NCI-H1930 (cell line): ENCODE measurements at regions not wholly inside any gene's neighbourhood (a gene's known extent, or its start where the extent isn't known, plus 50 kb on each side); places are given as distances from the start of the nearest gene placed in this dataset.

Experiments
- DNase-seq, 2 experiments: peaks; one replicate each; lab custom pipeline; 2025; lab: John Stamatoyannopoulos, UW

DNA sequence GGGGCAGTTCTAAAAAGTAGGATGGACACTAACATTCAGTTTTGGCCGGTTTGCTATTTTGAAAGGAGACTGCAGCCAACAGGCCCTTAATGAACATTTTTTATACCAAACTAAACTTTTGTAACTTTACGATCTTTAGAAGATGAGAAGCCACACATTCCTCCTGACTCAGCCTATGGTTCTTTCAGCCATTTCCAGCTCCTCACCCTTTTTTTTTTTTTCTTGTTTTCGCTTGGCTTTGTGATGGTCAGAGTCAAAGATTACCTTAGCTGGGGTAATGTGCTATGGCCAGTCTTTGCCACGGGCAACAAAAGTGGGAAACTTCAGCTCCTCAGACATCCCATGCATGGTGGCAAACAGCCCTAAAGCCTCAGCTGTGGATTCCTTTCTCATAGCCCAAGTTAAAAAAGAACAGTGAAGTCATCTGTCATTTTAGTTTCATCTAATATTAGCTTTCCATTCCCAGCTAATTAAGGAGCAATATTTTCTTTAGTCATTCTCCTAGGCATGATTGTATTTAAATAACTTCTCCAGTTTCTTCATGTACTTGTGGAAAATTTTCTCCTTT lies 368.7 kb downstream of the MFSD1 start:
- DNase-seq: no peak

DNA sequence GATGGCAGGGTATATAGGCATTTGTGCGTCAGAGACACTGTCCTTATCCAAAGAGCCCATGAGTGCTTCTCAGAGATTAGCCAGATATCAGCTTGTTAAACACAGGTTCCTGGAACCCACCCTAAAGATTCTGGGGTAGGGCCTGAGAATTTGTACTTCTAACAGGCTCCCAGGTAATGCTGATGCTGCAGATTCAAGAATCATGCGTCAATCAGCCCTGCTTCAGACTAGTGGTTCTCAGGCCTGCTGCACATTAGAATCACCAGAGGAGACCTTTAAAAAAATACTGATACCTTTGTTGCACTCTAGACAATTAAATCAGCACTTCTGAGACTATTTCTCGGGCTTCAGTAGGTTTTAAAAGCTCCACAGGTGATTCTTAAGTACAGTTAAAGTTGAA lies 369.5 kb downstream of the MFSD1 start:
- DNase-seq: no peak

DNA sequence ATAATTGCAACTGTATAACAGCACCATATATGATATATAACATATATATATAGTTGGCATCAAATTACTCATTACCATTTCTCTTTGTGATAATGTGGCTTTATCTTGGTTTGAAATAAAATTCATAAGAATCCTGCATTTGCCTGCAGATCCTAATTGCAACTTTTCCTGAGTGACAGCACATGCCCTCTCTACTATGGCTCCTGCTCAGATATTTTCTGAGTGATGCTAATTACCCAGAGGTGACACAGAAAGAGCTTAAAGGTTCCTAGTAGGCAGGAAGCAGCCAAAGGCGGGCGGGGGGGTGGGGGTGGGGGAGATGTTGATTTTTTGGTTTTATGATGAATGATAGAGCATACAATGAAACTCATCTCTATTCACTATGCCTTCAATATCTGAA lies 370.6 kb downstream of the MFSD1 start:
- no peak for DNase-seq

DNA sequence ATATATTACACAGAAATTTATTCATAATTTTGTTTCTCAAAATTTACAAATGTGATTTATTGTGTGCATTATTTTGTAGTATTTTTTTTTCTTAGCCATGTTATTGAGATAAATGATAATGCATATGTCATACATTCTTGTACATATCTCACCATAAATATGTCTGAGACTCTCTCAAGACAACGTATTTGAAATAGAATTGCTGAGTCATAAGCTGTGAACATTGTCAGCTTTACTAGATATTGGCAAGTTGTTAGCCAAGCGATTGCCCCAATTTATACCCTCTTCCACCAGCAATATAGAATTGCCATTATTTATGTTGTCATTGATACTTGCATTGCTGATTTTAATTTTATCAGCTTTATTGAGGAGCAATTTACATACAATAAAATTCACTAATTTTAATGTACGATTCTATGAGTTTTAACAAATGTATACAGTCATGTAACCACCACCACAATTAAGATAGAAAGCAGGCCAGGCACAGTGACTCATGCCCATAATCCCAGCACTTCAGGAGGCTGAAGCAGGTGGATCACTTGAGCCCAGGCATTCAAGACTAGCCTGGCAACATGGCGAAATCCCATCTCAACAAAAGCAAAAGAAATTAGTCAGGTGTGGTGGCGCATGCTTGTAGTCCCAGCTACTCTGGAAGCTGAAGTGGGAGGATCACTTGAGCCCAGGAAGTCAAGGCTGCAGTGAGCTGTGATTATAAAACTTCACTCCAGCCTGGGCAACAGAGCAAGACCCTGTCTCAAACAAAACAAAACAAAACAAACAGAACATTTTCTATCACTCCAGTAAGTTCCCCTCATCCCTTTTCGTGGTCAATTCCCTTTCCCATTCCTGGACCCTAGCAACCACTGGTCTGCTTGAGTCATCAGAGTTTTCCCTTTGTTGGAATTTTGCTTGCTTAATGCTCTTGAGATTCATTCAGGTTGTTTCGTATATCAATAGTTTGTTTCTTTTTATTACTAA lies 373.1 kb downstream of the MFSD1 start:
- DNase-seq: no peak

DNA sequence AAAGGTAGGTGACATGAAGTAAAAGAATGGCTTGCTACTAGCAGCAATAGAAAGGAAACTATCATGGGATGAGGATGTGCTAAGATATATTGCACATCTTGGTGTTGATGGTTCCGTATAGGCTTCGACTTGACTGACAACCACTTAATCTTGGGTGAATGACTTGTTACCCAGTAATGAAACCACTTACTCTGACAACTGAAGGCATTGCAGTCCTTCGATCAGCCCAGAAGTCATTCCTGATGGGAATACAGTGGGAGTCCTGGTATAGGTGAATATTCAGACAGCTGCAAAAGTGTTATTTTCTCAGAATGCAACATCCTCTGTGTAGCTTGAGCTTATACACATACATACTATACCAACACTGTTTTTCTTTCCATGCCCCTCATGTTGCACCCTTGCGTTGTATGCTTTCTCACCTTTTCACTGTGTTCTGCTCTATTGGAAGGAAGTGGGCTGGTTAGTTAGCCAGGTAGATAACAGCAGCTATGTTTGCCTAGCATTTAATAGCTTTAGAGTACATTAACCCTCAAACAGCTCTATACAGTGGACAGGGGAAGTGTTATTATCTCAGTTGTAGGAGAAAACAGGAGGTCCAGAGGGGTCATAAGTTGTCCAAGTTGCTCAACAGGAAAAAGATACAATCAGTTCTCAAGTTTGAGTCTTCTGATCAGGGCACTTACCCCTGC lies 376.5 kb downstream of the MFSD1 start:
- DNase-seq: no peak

- DNase-seq: no peak
These were observed 381.1 kb downstream of the MFSD1 start for GRCh38 chr3:159182961-159183360.

GRCh38 chr3:159185443-159186050 lies 383.7 kb downstream of the MFSD1 start:
- no peak for DNase-seq

GRCh38 chr3:159186581-159186980 lies 384.7 kb downstream of the MFSD1 start:
- no peak for DNase-seq

DNA sequence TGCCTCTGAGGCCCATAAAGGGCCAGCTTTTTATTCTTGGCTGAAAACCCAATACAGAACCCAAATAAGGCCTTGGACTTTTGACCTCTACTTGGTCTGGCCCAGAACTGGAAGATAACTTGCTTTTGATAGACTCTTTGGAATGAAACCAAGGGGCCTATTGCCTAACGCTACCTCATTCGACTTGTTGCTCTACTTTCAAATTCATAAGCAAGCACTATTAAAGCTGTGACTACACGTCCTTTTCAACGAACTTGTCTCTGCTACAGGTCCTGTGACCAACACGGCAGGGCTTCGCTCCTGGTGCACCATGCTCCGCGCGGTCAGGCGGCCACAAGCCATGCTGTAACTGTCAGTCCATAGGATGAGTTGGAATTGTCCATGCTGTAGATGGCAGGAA lies 385.4 kb downstream of the MFSD1 start:
- no peak for DNase-seq

- no peak for DNase-seq
These were observed 385.9 kb downstream of the MFSD1 start for GRCh38 chr3:159187706-159188105.

DNA sequence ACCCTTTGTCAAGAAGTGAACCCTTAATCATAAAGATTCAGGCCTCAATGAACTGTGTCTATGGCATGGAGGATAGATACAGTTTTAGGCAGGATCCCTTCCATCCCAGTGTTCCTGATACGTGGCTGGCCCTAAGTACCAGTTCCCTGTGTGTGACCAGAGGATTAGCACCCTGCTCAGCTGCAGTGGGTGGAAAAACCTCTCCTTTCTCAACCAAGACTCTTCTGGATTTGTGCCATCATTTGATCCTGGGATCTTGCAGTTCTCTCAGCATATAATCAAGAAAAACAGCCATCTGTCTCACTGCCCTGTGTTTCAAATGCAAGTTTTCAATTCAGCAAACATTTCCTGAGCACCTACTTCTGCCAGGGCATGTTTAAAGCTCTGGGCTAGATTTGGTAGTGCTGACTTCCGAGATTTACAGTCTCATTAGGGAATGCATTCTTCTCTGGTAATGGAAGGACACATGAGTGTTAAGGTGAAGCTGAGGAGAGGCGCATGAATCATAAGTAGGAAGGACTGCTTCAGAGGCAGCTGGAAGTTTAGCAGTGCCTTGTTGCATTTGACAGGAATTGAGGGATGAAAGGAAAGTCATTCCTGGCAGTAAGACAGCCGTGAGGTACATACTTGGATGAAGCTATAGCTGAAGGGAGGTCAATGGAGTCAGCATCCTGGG lies 388.3 kb downstream of the MFSD1 start:
- no peak for DNase-seq

DNA sequence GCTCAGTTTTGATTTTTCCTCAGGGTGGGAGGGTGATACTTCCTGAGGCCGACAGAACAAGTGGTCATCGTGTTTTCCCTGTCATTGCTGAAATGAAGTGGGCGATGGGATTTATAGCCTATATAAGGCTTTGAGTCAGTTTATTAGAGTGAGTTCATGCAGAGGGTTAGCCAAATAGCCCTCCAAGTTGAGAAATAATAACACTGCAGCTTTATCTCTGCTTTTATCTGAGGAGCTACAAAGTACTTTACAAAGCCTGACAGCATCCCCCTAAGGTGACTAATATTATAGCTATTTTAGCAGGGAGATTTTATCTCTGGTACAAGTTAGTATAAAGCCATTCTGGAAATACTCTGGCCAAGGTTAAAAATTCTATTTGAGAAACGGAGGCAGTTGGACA lies 389.6 kb downstream of the MFSD1 start:
- DNase-seq: no peak

DNA sequence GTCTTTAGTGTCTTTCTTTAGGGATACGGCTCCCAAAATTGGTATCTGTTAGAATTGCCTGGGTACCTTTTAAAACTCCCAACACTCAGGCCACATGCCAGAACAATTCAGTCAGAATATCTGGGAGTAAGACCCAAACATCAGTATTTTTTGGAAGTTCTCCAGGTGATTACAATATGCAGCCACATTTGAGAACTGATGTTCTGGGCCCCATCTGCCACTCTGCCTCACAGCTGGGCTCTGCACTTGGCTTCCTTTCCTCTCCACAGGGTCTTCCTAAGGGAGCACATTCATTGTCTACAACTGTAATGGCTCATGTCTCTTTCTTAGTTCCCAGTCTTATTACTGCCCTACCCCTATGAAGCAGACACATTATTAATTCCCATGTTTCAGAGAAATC lies 394.5 kb downstream of the MFSD1 start:
- DNase-seq: no peak

- no peak for DNase-seq
These were observed 398.3 kb downstream of the MFSD1 start for GRCh38 chr3:159200176-159200575.

- no peak for DNase-seq
These were observed 406.2 kb downstream of the MFSD1 start for GRCh38 chr3:159208050-159208449.

- no peak for DNase-seq
These were observed 407.6 kb downstream of the MFSD1 start for GRCh38 chr3:159209459-159209858.

DNA sequence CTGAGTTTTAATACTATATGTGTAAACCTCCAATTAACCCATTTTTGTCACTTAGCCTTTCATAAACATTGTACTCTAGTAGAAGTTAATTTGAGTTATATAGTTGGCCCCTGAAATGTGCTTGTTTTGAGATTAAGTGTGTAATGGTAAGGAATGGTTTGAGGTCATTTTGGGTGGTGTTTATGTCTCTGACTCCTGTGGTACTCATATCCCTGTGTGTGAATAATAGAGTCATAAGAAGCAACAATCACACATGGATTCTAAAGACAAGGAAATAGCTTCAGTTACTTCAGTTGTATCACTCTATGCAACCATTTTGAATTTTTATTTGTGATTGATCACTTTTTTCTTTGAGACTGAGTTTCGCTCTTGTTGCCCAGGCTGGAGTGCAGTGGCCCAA lies 408.5 kb downstream of the MFSD1 start:
- DNase-seq: no peak

DNA sequence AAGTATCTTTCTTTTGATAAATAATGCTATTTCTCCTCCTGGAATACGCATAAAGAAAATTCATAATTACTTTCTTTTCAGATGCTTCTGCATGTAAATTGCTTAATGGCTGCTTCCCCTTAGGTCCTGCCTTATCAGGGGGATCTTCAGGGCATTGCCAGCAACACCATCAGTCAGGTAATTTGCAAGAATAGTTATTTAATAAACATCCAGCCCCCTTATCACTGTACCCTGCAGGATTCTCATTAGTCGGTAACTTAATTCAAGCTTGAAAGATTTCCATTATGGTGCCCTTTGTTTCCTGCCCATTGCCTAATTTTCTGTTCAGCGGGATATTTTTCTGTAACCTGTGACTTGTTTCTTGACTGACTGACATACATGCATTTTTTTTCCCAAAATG lies 414.5 kb downstream of the MFSD1 start:
- DNase-seq: no peak

DNA sequence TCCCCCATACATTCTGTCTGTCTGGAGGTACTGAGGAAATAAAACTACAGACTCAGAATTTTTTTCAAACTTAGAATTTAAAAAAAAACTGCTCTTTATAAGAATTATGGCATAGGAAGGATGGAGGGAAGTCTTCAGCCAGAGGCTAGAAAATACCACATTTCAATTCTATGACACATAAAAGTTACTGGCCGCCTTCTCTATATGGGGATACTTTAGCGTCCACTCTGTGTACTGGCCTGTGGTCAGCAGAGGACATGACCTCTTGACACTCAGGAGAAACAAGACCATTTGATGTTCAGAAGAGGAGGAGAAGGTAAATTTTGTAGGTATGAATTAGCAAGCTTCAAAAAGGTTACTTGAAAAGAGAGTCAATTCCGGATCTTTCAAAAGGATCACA lies 417.4 kb downstream of the MFSD1 start:
- DNase-seq: no peak

GRCh38 chr3:159221335-159221734 lies 419.5 kb downstream of the MFSD1 start:
- no peak for DNase-seq

DNA sequence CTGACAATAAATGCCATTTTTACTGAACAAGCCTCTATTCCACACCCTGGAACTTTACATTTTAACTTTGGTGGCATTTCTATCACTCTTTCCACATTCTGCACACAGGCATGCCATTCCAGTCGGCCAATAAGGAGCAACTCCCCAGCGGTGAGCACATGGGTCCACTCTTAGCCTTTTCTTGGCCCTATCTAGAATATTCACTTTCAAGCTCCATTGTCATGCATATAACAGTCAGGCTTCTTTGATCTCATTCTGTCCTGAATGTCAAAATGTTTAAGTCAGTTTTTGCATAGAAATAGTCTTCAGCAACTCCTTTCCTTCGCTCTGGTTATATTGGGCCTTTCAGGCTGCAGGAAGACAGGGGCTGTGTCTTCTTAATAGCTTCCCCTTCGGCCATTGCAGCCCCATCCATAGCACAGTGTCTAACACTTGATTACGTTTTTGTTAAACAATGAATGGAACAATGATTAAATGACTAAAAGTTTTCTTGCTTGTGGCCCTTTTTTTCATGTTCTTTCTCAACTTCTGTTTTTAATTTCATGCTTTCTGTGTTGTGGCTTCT lies 427.3 kb downstream of the MFSD1 start:
- DNase-seq: no peak

DNA sequence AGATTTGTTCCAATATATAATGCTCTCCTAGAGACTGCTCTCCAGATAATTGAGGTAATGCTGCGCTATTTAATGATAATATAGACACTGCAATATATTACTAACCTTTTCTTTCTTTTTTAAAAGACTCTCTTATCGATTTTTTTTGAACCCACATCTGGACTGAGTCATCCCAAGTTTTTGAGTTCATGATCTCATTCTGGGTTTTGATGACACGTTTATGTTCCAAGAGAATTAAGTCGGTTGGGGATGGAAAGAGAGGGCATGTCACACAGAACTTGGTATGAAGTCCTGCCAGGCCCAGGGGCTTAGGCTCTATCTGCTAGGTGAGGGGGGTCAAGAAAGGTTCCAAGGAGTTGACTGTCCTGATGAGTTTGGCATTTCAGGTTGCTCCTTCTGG lies 431.1 kb downstream of the MFSD1 start:
- DNase-seq: no peak
